GM21717 (cell line): ENCODE measurements at regions not wholly inside any gene's neighbourhood (a gene's known extent, or its start where the extent isn't known, plus 50 kb on each side); places are given as distances from the start of the nearest gene placed in this dataset.

Experiments
- ATAC-seq: cut with Tn5 transposase; IDR thresholded peaks from one replicate; pipeline ENCODE4 v1.9.1; 2021; ENCODE audit warnings: mild to moderate bottlenecking, moderate library complexity; ENCODE audit not compliant: unreplicated experiment

DNA sequence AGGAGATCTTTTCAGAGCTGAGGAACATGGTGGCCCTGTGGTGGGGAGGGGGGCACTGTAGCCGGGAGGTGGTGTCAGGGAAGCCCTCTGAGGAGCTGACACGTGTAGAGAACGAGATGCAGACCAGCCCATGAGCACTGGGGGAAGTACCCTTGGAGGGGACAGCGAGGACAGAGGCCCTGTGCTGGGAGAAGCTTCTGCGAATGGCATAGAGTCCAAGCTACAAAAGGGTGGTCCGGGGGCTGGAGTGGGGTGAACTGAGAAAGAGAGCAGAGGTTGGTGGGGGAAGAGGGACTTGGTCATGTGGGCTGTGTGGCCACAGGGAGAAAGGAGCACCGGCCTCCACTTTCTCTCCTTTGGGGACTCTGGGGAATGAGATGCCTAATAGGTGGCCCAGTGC is 270.8 kb downstream of the CBLN1 start:
- ATAC-seq = no peak

DNA sequence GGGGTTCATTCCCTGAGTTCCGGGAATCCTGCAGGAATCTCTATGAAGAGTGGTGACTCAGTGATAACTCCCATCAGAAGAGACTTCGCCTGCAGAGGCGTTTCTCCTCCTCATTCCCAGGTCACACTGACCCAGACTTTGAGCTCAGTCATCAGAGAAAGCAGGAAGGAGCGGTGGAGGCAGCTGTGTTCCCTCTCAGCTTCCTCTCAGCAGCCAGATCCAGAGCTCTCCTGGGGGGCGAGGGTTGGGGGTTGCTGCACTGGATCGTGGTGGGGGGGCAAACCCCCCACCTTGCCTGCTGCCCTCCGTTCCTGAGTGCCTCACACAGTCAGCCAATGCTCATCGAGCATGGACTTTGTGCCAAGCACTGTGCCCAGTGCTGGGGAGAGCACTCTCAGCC is 271.2 kb downstream of the CBLN1 start:
- ATAC-seq = no peak

GRCh38 chr16:49009204-49009603 is 272.4 kb downstream of the CBLN1 start:
- ATAC-seq = no peak

DNA sequence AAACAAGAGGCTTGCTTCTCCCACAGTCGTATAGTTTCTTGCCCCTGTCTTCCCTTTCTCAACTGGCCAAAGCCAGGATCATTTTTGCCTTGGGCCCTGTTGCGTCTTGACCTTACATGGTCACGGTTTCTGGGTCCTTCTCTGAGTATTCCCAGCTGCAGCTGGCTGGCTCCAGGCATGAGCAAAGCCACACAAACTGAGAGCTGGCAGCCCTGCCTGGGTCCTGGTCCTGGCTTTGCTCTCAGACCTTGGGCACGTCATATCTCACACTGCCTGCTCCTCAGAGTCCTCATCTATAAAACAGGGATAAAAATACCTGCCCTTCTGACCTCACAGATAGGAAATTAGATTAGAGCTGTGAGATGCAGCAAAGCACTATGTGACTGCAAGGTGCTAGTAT is 277.6 kb downstream of the CBLN1 start:
- ATAC-seq = no peak

GRCh38 chr16:49003022-49003421 is 278.6 kb downstream of the CBLN1 start:
- no peak for ATAC-seq

- no peak for ATAC-seq
Measured at GRCh38 chr16:49000594-49000993, 281.0 kb downstream of the CBLN1 start.

DNA sequence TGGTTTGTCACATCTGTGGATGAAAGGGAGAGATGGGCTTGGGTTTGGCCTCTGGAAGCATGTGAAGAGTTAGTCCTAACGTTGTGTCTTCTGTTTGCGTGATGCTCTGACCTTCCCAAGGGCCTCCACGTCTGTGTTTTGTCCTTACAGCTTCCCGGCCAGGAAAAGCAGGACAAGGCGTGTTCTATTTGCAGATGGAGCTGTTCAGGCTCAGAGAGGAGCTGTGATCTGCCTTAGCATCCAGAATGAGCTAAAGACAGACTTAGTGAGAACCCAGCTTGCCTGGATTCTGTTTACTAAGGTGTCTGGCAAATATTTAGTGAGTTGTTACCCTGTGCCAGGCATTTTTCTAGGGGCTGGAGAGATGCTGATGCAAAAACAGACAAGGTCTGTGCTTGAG is 282.1 kb downstream of the CBLN1 start:
- no peak for ATAC-seq

DNA sequence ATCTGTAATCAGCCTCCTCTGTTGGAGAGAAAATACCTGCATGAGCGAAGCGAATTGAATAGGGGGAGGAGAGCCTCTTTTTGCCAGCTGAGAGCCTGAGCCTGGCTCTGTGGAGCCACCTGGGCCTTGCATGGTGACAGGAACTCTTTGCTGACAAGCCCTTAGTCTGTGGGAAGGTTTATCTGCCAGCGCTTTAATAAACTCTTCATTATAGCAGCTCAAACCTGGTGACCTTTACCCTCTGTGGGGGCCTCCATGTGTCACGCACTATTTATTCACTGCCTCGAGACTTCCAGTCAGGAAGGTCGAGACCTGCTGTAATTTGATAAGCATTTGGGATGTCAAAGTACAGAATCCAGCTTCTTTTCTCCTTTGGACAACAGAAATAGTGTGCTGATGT is 282.6 kb downstream of the CBLN1 start:
- ATAC-seq = no peak

DNA sequence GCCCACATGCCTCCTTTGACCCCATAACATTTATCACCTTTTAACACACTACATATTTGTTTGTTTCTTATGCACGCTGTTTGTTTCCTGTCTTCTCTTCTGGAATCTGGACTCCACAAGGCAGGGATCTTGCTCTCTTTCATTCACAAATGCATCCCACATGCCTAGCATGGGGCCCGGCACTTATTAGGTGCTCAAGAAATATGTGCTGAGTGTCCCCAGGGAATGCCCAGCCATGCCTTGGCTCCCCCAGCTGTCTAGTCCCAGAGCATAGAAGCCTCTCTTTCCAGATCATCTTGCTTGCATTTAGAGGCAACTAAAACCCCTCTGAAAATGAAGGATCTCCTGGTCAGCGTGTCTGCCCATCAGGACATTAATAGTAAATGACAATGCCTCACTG is 283.7 kb downstream of the CBLN1 start:
- no peak for ATAC-seq

DNA sequence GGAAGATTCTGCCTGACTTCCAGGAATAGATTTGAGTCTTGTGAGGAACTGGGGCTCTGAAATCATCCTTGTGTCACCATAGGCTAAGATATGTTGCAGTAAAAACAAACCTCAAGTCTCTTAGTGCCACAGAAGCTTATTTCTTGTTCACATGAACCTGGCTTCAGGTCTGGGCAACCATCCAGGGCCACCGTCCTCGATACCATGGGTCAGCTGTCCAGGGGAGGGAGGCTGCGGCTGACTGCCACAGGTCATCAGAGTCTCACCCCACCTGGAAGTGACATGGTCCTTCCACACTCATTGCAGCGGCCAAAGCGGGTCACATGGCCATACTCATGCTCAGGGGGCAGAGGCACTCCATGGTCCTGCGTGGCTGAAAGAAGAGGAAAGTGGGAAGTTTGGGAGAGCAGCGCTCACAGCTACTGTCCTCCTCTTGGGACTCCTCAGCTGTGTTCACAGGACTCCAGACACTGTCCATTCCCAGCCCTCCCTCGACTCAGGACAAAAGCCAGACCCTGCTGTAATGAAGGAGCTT is 284.5 kb downstream of the CBLN1 start:
- ATAC-seq = no peak

- no peak for ATAC-seq
Measured at GRCh38 chr16:48978501-48978900, 303.1 kb downstream of the CBLN1 start.

- no peak for ATAC-seq
Measured at GRCh38 chr16:48972236-48972635, 309.4 kb downstream of the CBLN1 start.

- ATAC-seq = no peak
Measured at GRCh38 chr16:48971571-48972077, 310.0 kb downstream of the CBLN1 start.

- ATAC-seq = no peak
Measured at GRCh38 chr16:48970216-48970615, 311.4 kb downstream of the CBLN1 start.

DNA sequence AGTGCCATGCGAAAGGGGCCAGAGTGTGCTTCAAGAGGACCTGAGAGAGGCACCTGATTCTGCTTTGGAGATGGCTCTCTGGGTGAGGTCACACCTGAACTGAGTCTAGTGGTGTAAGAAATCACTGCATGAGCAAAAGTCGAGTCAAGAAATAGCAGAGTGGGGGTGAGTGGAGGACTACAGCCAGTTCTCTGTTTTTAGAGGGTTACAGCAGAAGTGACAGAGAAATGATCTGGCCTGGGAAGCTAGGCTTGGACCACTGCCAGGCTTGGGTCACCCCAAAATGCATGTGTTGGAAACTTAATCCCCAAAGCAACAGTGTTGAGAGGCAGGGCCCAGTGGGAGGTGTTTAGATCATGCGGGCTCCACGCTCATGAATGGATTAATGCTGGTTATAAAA is 312.0 kb downstream of the CBLN1 start:
- ATAC-seq = no peak

DNA sequence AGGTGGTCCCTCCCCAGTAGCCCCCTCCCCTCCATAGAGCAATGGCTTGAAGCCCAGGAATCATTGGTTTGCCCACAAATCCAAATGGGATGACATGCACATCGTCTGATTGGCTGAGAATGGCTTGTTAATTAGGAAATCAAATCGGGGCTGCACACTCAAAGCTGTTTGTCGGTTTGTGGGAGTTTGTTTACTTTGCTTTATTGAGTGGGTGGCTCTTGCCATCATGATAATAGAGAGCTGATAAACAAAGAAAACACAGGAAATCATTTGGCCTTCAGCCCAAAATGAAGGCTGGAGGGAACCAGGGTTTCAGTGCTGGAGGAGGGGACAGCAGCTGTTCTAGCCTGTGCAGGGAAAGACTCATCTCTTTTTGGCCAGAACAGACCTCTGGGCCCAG is 316.3 kb downstream of the CBLN1 start:
- ATAC-seq = no peak

DNA sequence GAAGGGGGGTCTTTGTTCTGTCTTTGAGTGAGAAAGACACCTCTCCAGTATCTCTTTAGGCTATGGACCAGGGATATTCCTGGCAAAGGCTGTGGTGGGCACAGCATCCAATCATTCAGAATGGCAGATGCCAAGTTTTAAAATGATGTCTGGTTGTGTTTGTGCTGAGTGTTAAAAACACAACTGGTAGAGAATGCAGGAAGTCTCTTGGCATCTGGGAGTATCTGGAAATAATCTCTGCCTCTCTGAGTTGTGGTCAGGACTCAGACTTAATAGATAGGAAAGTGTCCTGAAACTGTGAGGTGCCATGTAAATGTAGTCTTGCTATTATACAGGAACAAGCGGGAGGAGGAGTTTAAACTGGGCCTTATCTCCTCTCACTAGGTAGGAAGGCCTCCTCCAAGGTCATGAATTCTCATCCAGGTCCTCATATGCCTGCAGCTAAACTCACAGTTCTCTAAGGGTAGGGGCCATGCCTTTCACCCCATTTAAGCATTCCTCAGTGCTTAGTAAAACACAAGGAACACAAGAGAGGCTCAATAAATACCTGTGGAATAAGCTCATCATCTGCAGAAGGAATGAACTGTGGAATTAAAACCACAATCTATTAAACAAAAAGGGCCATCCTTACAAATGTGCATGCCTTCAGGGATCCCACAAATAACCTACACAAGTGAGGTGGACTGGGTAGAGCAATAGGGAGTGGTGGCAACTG is 317.6 kb downstream of the CBLN1 start:
- no peak for ATAC-seq

GRCh38 chr16:48963306-48963705 is 318.3 kb downstream of the CBLN1 start:
- ATAC-seq = no peak

DNA sequence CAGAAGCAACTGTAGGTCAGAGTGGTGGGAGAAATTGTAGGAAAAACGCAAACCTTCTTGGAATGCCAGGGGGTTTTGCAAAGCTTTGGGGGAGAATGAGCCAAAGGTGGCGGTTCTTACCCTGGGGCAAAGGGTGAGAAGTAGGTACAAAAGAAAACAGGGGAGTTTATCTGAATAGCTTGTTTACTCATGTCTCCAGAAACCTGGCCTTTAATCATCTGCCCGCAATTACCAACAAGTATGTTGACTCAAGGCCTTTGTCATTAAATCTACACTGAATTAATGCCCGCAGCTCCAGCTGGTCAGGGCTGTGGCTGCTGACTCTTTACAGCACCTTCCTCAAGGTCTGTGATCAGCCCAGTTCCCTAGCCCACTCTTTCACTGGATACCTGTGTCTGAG is 320.1 kb downstream of the CBLN1 start:
- ATAC-seq = no peak

- ATAC-seq = no peak
Measured at GRCh38 chr16:48960830-48961229, 320.8 kb downstream of the CBLN1 start.

DNA sequence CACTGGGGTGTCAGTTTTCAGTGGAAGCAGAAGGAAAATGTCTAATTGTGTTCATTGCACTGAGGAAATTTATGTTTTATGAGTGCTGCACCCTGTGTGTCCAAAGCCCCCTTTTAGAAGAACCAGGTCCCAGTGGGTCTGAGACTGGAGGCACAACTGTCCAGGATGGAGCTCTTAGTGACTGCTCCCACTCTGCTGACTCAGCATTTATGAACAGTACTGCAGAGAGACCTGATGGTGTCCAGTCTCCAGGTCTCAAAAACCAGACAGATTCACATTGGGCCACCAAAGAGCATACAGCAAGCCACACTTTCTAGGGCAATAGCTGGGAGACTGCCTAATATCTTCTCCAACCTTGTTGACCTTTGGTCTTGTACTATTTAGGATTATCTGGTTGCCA is 321.9 kb downstream of the CBLN1 start:
- ATAC-seq = no peak

- no peak for ATAC-seq
Measured at GRCh38 chr16:48959204-48959603, 322.4 kb downstream of the CBLN1 start.

GRCh38 chr16:48958681-48959080 is 323.0 kb downstream of the CBLN1 start:
- no peak for ATAC-seq
